ENCODE measurements at regions not wholly inside any gene's neighbourhood (a gene's known extent, or its start where the extent isn't known, plus 50 kb on each side); places are given as distances from the start of the nearest gene placed in this dataset.
A peak's percentile ranks its signal among the peaks of the same experiment; 100 is the strongest.

- DNase-seq, result no peak
These were observed 273.0 kb upstream of the IRX5 start for GRCh38 chr16:54657709-54658102.

GRCh38 chr16:54657058-54657708 lies 273.5 kb upstream of the IRX5 start:
- no peak for DNase-seq

DNA sequence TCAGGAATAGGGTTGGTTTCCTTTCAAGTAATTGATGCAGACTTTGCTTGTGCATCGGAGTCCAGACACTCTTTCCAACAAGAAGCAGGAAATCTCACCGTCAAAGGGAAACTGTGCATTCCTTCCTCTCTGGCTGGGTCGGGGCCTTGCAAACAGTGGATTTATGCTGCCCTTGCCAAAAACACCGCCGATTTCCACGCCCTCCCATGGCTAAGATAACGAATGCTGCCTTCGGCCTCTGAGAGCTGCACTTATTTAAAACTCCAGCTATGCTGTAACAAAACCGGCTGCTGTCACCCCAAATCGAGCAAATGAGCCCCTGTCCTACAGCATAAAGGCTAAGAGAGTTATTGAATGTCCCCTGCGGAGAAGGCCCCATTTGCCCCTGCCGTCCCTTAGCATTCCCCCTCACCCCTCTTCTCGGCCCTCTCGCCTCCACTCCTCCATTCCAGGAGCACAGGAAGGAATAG lies 275.5 kb upstream of the IRX5 start:
- DNase-seq, result no peak

DNA sequence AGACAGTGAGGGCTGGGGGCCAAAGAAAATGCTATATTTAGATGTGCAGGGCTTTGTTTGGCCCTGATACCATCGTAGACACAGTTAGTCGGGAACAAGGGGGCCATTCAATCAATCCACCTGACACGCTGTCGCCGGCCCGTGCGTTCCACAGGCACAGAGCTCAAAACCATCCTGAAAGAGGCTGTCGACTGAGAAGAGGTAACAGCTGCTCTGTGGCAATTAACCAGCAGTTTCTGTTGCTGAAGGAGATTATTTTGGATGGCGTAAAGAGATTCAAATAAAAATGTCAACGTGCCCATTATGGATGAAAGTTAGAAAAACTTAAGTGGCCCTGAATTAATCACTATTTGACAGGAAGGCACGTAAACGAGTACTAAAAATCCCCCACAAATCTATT lies 276.2 kb upstream of the IRX5 start:
- DNase-seq, result no peak

DNA sequence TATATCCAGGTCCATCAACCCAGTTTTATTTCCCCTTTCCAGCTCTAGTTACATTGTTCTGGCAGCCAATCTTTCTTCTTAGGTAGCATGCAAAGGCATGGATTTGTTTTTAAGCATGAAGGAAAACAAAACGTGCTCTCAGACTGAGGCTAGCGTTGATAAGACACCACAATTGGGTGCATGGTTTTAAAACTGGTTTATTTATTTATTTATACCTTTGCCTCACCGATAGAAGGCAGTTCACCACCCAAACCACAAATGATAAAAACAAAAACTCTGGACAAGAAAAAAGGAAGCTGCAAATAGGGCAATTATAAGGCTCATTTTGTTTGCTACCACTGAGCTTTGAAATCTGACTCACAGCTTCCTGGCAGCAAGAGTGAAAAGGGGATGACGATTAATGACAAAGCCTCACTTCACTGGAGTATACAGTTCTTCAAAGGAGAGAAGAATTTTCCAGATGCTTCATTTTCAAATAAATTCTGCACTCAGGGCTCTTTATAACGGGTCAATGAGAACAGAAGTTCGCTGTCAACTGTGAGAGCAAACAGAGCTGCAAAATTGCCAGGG lies 278.4 kb upstream of the IRX5 start:
- DNase-seq, result no peak

DNA sequence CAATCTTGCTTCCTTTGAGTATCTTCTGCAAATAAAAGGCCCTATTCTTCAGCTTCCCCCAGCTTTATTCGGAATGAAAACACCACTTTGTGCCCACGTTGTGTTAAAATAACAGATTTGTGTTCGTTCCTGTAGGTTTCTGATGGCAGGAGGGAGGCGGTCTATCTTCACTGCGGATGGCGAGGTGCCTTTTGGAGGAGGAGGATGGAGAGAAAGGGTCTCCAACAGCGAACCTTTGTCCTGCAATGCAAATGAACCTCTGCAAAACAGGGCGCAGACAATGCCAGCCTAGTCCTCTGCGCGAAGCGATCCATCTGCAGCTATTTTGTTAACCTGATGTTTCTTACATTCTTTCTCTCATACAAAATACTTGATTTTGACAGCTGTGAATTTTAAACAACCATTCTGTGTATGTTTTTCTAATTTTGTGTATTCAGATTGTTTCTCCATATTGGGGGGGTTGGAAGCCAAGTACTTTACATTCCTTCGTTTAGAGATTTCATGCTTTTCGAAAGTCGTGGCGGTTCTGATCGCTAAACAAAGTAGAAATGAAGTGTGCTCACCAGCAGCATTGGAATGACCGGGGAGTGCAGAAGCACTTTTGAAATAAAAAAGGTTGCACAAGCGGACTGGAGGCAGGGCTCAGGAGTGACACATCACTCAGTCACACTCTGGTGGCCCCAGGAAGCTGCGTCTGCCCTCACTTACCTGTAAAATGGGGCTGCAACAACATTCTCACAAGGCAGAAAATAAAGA lies 279.0 kb upstream of the IRX5 start:
- DNase-seq, result no peak

- DNase-seq, result no peak
These were observed 280.8 kb upstream of the IRX5 start for GRCh38 chr16:54649876-54650275.

- no peak for DNase-seq
These were observed 282.1 kb upstream of the IRX5 start for GRCh38 chr16:54648575-54648974.

DNA sequence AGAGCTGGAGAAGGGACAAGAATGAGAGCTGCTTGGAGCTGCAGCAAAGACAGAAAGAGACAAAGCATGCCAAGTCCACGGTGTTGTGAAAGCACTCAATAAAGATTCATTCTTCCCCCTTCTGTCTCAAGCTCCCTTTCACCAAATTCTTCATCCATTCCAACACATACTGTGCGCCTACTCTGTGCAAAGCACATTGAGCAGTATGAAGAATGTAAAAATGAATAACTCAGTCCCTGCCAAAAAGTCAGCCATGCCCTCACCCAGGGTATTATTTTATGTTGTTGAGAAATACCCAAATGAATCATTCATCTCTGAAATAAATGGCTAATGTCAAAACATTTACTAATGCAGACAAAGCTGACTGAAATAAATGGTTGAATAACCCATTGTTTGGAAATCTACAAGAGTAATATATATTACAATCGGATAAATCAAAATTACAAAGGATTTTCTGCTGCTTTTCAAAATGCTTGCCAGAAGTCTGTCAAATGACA lies 282.9 kb upstream of the IRX5 start:
- DNase-seq, result no peak

- no peak for DNase-seq
These were observed 283.4 kb upstream of the IRX5 start for GRCh38 chr16:54647216-54647615.

DNA sequence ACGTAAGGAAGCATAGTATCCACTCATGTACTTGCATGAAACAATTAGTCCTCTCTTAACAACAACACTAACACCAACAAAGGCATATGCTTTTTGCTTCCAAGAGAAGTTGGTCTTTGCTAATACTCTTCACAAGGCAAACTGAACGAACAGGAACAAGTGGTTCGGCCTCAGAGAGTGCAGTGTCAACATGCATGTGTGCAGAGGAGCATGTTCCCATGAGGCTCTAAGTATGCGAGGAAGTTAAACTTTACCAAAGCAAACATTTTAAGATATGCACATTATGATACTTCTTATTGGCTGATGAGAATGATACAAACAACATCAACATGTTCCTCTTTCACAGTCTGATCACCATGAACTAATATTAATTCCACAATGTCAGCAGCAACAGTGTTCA lies 285.3 kb upstream of the IRX5 start:
- DNase-seq, result no peak

- no peak for DNase-seq
These were observed 294.4 kb upstream of the IRX5 start for GRCh38 chr16:54636221-54636793.

DNA sequence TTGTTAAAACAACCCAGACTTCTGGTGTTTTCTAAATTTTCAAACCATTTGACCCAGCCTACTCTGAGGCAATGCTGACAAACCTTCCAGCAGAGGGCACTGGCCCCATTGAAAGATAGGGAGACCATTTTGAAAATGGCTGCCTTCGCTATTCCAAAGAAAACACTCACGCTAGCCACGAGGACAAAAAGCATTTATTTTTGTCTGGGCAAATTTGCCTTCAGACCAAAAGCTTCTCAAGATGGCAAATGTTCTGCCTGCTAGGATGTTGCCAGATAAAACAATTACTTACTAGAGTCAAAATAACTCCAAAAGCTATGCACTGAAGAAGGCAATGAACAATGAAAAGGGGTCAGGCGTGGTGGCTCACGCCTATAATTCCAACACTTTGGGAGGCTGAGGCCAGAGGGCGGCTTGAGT lies 296.7 kb upstream of the IRX5 start:
- peak; percentile 4 for DNase-seq

DNA sequence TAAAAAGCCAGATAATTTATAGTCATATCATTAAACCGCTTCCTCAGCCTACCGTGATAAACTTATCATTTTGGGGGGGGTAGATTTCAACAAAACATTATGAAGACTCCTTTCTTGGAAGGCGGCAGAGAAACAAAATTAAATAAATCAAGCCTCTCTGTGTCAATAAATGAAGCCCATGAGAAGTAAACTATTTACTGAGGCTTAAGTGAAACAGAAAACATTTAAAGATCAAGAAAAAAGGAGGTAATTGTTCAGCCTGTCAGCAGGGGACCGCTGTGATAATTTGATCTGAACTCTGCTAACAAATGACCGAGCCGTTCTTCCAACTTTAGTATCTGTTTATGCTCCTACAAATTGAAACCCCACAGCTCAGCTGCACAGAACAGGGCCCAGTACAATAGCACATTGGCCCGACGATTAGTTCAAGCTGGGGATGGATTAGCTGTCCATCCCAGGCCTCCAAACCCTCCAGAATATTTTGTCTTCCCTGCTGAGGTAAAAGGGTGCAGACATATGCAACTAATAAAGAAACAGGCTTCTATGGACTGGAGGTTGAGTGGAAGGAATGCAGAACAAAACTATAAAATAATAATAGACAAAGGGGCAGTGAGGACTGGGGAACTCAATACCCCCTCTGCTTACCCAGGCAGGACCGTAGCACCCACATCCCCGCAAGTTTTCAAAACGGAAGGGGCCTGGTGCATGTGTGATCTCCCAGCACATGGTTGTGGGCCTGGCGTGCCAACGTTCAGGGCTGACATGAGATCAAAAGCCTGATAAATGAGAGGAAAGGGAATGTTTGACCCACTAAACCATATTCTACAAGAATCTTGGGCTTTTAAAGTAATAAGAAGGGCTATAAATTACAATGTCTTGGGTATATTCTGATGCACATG lies 298.1 kb upstream of the IRX5 start:
- no peak for DNase-seq

GRCh38 chr16:54631782-54632181 lies 298.9 kb upstream of the IRX5 start:
- no peak for DNase-seq

- no peak for DNase-seq
These were observed 300.2 kb upstream of the IRX5 start for GRCh38 chr16:54630284-54630967.

DNA sequence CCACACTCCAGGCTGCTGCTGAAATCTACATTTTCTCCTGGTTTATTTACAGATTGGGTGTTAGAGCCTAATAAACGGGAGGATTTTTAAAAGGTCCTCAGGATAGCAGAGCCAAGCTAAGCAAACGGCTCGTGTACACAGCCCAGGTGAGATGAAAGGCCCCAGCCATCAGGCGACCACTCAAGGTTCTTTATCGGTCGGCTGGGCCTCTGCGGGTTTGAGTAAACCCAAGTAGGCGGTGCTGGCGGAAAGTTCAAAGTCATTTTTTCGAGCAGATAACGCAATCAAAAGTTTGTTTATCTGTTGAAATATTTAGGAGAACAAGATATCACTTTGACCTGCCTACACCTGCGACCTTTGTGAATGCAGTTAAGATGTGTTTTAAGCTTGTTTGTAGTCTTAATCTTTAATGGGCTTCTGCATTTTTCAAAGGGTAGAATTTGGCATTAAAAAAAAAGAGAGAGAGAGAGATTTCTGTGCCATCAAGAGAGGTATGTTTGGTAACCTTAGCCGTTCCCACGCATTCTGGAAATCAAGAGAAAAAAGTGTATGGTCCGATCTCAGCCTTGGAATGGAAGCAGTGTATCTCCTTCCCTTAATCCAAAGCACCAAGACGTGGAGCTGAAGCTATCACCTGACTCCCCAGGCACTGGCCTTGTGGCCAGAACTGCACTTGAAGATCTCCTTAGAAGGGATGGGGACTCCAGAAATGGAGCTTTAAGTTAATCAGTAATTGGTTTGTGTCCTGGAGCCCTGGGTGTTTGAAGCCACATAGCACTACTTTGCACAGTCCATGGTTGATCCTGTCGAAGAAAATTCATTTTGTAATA lies 301.7 kb upstream of the IRX5 start:
- DNase-seq, result no peak

DNA sequence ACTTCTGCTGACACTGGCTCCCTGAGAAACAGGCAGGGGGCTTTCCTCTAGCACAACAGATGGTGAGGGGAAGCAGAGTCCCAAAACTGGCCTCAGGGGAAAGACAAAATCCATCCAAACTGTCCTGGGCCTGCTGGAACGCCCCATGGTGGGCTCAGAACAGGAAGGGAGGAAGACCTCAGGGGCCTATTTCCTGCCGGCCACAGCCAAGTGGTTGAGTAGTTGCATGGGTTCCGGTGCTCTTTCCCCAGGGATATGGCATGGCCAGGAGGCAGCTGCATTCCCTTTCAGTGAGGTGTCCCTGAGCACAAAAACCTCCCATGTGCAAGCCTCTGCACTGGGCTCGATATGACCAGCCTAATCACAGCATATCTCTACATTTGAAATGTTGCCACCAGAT lies 303.0 kb upstream of the IRX5 start:
- DNase-seq, result no peak

DNA sequence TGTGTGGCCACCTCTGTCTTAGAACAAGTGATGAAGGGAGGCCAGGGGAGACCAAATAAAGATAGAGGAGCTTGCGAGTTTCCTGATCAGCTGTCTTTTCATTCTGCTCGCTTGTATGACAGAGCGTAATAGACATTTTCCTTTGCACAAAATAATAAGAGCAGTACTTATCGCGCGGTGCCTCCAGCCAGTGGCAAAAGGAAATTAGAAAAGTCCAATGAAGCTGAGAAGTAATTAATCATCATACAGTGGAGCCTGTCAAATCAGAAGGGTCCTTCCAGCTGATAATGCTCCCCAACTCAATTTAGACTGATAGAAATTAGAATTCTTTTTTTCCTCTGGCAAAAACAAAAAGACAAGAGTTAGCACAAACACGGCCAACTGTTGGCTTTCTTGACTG lies 307.0 kb upstream of the IRX5 start:
- DNase-seq, result no peak

DNA sequence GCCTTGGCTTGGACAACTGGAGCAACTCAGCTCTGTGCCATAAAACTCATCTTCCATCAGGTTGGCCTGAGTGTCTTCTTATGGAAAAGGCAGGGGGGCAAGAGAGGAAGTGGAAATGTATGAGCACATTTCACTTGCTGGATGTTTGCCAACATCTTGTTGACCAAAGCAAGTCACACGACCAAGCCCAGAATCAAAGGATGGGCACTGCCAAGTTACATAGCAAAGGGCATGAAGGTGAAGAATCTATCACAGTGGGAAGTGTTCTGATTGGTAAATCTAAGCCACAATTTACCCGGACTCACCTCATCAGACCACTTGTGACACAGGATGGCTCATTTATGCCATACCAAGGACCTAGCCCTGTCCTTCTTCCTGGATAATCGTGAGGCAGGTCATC lies 310.5 kb upstream of the IRX5 start:
- no peak for DNase-seq

DNA sequence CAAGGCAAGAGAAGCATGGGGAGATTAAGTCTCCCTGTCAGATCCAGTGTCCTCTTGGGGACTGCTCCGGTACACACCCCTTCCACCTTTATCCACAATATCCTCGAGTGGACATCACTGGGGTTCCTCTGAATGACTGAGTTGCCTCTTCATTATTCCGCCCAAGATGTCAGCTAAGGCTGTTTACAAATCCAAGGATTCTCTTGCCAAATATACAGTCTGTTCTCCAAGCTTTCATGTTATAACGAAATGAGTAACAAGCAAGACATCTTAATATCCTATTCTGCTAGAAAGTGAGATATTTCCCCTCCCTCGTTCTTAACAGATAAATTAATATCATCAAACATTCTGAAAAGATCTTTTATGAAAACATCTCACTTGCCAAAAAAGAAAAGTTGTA lies 314.1 kb upstream of the IRX5 start:
- DNase-seq, result no peak

All from stimulated activated CD4-positive, alpha-beta T cell treated with anti-CD3 and anti-CD28 coated beads, Interleukin-15, amount 100 ng/mL, for 24 hours (primary cell).